GM12892 (cell line): ENCODE measurements at regions not wholly inside any gene's neighbourhood (a gene's known extent, or its start where the extent isn't known, plus 50 kb on each side); places are given as distances from the start of the nearest gene placed in this dataset.

Source experiments
- POLR2A ChIP-seq: IDR thresholded peaks from 2 replicates; pipeline ENCODE4 v1.6.1; 2011; ENCODE audit warnings: low read depth, low read length, control low read depth
- POLR2AphosphoS5 ChIP-seq: IDR thresholded peaks from 2 replicates; pipeline ENCODE4 v1.6.1; 2011; ENCODE audit warnings: low read depth, low read length, control low read depth
- TAF1 ChIP-seq: IDR thresholded peaks from 2 replicates; pipeline ENCODE4 v1.6.1; 2011; ENCODE audit warnings: low read depth, mild to moderate bottlenecking, control low read depth, low read length, borderline replicate concordance

DNA sequence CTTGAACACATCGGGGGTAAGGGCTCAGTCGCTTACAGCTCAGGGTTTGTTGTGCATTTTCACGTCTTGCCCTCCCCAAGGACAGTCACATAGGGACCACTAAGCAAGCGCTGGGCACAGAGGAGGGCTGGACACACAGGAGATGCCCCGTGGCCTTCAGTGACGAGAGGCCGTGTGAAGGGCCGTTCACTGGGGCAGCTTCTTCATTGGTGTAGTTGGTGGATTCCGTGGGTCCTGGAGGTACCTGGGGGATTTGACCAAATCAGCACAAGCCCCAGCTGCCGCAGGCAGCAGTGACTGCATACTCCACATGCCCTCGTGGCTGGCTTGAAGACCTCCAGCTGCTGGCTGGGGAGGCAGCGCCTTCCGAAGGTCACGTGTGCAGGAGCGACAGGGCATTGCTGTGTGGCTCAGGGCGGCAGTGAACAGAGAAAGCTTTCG is 100.8 kb upstream of the C1orf174 start:
- no peak for TF ChIP-seq POLR2A
- TF ChIP-seq POLR2AphosphoS5, result no peak
- TF ChIP-seq TAF1, result no peak
